ENCODE measurements at regions not wholly inside any gene's neighbourhood (a gene's known extent, or its start where the extent isn't known, plus 50 kb on each side); places are given as distances from the start of the nearest gene placed in this dataset.

GRCh38 chr20:12715371-12715770 is 293.4 kb upstream of the SPTLC3 start:
- H3K4me1 ChIP-seq = no peaks in the 10 kb centered on the region
- no peak for DNase-seq
- 71 to 92% (median 74%) methylated on average over 2 of the region's 2 CpGs for WGBS, 5 donors
- no peak overlapping the region for H3K4me3 ChIP-seq
- TF ChIP-seq POLR2A (IDR thresholded peaks at IDR 0.05) (no peak), POLR2AphosphoS5 (IDR thresholded peaks at IDR 0.05) (no peak)
- TF ChIP-seq, protein P1, sequence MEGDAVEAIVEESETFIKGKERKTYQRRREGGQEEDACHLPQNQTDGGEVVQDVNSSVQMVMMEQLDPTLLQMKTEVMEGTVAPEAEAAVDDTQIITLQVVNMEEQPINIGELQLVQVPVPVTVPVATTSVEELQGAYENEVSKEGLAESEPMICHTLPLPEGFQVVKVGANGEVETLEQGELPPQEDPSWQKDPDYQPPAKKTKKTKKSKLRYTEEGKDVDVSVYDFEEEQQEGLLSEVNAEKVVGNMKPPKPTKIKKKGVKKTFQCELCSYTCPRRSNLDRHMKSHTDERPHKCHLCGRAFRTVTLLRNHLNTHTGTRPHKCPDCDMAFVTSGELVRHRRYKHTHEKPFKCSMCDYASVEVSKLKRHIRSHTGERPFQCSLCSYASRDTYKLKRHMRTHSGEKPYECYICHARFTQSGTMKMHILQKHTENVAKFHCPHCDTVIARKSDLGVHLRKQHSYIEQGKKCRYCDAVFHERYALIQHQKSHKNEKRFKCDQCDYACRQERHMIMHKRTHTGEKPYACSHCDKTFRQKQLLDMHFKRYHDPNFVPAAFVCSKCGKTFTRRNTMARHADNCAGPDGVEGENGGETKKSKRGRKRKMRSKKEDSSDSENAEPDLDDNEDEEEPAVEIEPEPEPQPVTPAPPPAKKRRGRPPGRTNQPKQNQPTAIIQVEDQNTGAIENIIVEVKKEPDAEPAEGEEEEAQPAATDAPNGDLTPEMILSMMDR (IDR thresholded peaks at IDR 0.05 in 8 of 11, conservative IDR thresholded peaks at IDR 0.05 in 3 of 11) = no peak
- H3K36me3 ChIP-seq = no peaks in the 10 kb centered on the region
- peaks cover 0 to 4% (median 0%) of the 10 kb centered on the region in 8 donors for H3K9me3 ChIP-seq
- H3K27me3 ChIP-seq (replicated peaks in 1 of 7) = no peaks in the 10 kb centered on the region
- no peak overlapping the region for H3K27ac ChIP-seq
- intact Hi-C loops (cut with DNase I; ENCODE audit: low total_unique reads) = no loop called here

DNA sequence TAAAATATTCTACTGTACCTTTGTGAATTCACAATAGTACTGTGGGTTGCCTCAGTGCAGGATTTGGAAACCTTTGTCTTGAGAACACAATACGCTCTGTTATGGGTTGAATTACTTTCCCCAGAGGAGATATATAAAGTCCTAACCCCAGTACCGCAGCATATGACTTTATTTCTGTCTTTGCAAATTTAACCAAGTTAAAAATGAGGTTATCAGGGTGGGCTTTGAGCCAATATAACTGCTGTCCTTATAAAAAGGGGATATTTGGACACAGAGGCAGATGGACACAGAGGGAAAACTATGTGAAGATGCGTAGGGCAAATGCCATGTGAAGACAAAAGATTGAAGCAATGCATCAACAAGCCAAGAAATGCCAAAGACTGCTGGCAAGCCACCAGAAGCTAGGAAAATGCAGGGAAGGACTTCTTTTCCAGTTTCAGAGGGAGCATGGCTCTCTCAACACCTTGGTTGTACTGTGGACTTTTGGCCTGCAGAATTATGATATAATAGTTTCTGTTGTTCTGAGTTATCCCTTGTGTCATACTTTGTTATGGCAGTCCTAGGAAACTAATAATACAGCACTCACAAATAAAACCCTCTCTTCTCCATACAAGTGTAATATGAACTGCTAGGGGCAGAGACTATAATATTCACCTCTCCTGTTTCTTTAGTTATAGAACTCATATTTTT is 292.6 kb upstream of the SPTLC3 start:
- DNase-seq = no peak
- H3K27ac ChIP-seq = no peak overlapping the region
- WGBS, 5 donors = 80 to 91% (median 86%) methylated on average over 3 of the region's 3 CpGs
- peaks cover 0 to 4% (median 0%) of the 10 kb centered on the region in 8 donors for H3K9me3 ChIP-seq
- no peaks in the 10 kb centered on the region for H3K36me3 ChIP-seq
- no peak overlapping the region for H3K4me3 ChIP-seq
- intact Hi-C loops (cut with DNase I; ENCODE audit: low total_unique reads) = no loop called here
- H3K27me3 ChIP-seq (replicated peaks in 1 of 7) = no peaks in the 10 kb centered on the region
- TF ChIP-seq POLR2A (IDR thresholded peaks at IDR 0.05) = no peak
- no peak for TF ChIP-seq POLR2AphosphoS5 (IDR thresholded peaks at IDR 0.05)
- TF ChIP-seq, protein P1 (IDR thresholded peaks at IDR 0.05 in 8 of 11, conservative IDR thresholded peaks at IDR 0.05 in 3 of 11) = no peak
- H3K4me1 ChIP-seq = no peaks in the 10 kb centered on the region

DNA sequence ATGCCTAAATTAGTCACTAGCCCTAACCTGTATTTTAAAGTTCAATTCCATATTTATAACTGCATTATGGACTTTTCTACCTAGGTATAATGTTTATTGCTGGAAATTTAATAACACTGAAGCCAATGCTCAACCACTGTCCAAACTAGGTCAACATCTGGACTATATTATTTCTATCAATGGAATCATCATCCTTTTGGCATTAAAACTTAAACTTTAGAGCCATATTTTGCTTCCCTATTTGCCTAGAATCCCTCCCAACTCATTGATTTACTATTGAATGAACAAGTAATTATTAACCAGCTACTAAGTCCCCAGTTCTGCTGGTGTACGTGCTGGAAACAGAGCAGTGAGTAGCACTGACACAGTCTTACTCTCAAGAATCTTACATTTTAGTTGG is 291.7 kb upstream of the SPTLC3 start:
- no peaks in the 10 kb centered on the region for H3K4me1 ChIP-seq
- no peaks in the 10 kb centered on the region for H3K27me3 ChIP-seq (replicated peaks in 1 of 7)
- intact Hi-C loops (cut with DNase I; ENCODE audit: low total_unique reads) = no loop called here
- H3K4me3 ChIP-seq = no peak overlapping the region
- H3K27ac ChIP-seq = no peak overlapping the region
- WGBS, 5 donors = 69 to 78% (median 74%) methylated on average over 1 of the region's 1 CpG
- H3K36me3 ChIP-seq = no peaks in the 10 kb centered on the region
- TF ChIP-seq, protein P1 (IDR thresholded peaks at IDR 0.05 in 8 of 11, conservative IDR thresholded peaks at IDR 0.05 in 3 of 11) = no peak
- peaks cover 0 to 4% (median 0%) of the 10 kb centered on the region in 8 donors for H3K9me3 ChIP-seq
- no peak for DNase-seq

DNA sequence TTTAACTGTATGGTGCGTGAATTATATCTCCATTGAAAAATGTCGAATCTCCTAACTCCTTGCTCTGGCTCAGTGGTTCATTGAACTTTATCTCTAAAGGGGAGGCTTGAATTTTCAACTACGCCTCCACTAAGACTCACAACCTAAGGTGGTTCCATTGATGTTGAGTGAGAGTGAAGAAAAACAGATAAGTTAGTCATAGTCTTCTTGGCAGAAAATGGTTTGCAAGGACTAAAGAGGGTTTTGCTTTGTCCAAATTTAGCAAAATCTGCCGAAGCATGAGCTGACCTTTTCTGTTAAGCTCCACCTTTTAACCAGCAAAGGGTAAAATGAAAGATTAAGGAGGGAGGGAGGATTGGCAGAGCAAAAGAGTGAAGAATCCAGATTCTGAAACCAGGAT is 290.2 kb upstream of the SPTLC3 start:
- no peak for DNase-seq
- H3K4me1 ChIP-seq = no peaks in the 10 kb centered on the region
- intact Hi-C loops (cut with DNase I; ENCODE audit: low total_unique reads) = no loop called here
- H3K36me3 ChIP-seq = no peaks in the 10 kb centered on the region
- H3K27me3 ChIP-seq (replicated peaks in 1 of 7) = no peaks in the 10 kb centered on the region
- TF ChIP-seq, protein P1 (IDR thresholded peaks at IDR 0.05 in 8 of 11, conservative IDR thresholded peaks at IDR 0.05 in 3 of 11) = no peak
- TF ChIP-seq POLR2A (IDR thresholded peaks at IDR 0.05) = no peak
- no peak for TF ChIP-seq POLR2AphosphoS5 (IDR thresholded peaks at IDR 0.05)
- H3K27ac ChIP-seq = no peak overlapping the region
- WGBS, 5 donors = 59 to 81% (median 68%) methylated on average over 4 of the region's 4 CpGs
- H3K9me3 ChIP-seq = peaks cover 0 to 4% (median 0%) of the 10 kb centered on the region in 8 donors
- no peak overlapping the region for H3K4me3 ChIP-seq
